ENCODE measurements at regions not wholly inside any gene's neighbourhood (a gene's known extent, or its start where the extent isn't known, plus 50 kb on each side); places are given as distances from the start of the nearest gene placed in this dataset.

- ChIA-PET POLR2A (no interaction called here), RAD21 (ENCODE audit: unreplicated experiment) (no interaction called here), CTCF (no interaction called here), SMC1A (ENCODE audit: uncharacterized antibody, unreplicated experiment) (no interaction called here)
- intact Hi-C loops (cut with micrococcal nuclease; ENCODE audit: unreplicated experiment), result no loop called here
- H4K20me1 ChIP-seq (ENCODE audit: control insufficient read depth, insufficient read depth), result no peaks in the 10 kb centered on the region
- H3K4me2 ChIP-seq (ENCODE audit: control insufficient read depth, insufficient read depth), result no peak overlapping the region
- FAIRE-seq (no peak), ATAC-seq (no peak), DNase-seq (ENCODE audit: low read depth, low spot score) (no peak)
- no peaks in the 10 kb centered on the region for H3K4me1 ChIP-seq (ENCODE audit: control insufficient read depth, insufficient read depth, low read length)
- H3K4me3 ChIP-seq, result no peak overlapping the region
- H3K79me2 ChIP-seq (ENCODE audit: control insufficient read depth, insufficient read depth, low read length), result no peaks in the 10 kb centered on the region
- no peaks in the 10 kb centered on the region; a peak in 1 of 4 replicates for H3K27me3 ChIP-seq (replicated peaks in 1 of 2; ENCODE audit: control insufficient read depth in 2 of 2, insufficient read depth in 2 of 2, low read length in 1 of 2)
- no peak overlapping the region for H2AFZ ChIP-seq (ENCODE audit: control insufficient read depth, low read depth, low read length)
- BruUV-seq (replicated peaks), result no TSS peak
- in situ Hi-C loops (cut with MboI), result no loop called here
- no peaks in the 10 kb centered on the region for H3K36me3 ChIP-seq (ENCODE audit: control insufficient read depth in 2 of 2, insufficient read depth in 2 of 2, low read length in 1 of 2)
- H3K9me3 ChIP-seq (replicated peaks; ENCODE audit: control insufficient read depth, insufficient read depth, low read length), result no peaks in the 10 kb centered on the region
- no peak overlapping the region for H3K27ac ChIP-seq (ENCODE audit: control insufficient read depth, insufficient read depth)
- no peak overlapping the region for H3K9ac ChIP-seq (ENCODE audit: control insufficient read depth, insufficient read depth, low read length)
- 0% methylated on average over 1 of the region's 1 CpG for WGBS (ENCODE audit: insufficient coverage, insufficient replicate concordance, low lambda C conversion rate, missing lambda C conversion rate)
- no peak for TF ChIP-seq SKIL (IDR thresholded peaks at IDR 0.05; ENCODE audit: low read depth, poor library complexity, severe bottlenecking)
- TF ChIP-seq BACH1 (IDR thresholded peaks at IDR 0.05; ENCODE audit: borderline replicate concordance), result no peak
- no peak for TF ChIP-seq BRCA1 (IDR thresholded peaks at IDR 0.05; ENCODE audit: low read depth, low read length)
- TF ChIP-seq KAT2A (conservative IDR thresholded peaks at IDR 0.05; ENCODE audit: control insufficient read depth, low read depth, low read length), result no peak
- no peak for TF ChIP-seq ZZZ3 (IDR thresholded peaks at IDR 0.05; ENCODE audit: control insufficient read depth, insufficient read length, low read depth)
- TF ChIP-seq, protein P1, sequence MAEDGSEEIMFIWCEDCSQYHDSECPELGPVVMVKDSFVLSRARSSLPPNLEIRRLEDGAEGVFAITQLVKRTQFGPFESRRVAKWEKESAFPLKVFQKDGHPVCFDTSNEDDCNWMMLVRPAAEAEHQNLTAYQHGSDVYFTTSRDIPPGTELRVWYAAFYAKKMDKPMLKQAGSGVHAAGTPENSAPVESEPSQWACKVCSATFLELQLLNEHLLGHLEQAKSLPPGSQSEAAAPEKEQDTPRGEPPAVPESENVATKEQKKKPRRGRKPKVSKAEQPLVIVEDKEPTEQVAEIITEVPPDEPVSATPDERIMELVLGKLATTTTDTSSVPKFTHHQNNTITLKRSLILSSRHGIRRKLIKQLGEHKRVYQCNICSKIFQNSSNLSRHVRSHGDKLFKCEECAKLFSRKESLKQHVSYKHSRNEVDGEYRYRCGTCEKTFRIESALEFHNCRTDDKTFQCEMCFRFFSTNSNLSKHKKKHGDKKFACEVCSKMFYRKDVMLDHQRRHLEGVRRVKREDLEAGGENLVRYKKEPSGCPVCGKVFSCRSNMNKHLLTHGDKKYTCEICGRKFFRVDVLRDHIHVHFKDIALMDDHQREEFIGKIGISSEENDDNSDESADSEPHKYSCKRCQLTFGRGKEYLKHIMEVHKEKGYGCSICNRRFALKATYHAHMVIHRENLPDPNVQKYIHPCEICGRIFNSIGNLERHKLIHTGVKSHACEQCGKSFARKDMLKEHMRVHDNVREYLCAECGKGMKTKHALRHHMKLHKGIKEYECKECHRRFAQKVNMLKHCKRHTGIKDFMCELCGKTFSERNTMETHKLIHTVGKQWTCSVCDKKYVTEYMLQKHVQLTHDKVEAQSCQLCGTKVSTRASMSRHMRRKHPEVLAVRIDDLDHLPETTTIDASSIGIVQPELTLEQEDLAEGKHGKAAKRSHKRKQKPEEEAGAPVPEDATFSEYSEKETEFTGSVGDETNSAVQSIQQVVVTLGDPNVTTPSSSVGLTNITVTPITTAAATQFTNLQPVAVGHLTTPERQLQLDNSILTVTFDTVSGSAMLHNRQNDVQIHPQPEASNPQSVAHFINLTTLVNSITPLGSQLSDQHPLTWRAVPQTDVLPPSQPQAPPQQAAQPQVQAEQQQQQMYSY (CRISPR knock-in tag; IDR thresholded peaks at IDR 0.05), result no peak
- no peak for TF ChIP-seq RAD21 (IDR thresholded peaks at IDR 0.05; ENCODE audit: insufficient read depth, low read depth, low read length)
- no peak for TF ChIP-seq RBBP5 (conservative IDR thresholded peaks at IDR 0.05)
- TF ChIP-seq E4F1 (IDR thresholded peaks at IDR 0.05; ENCODE audit: borderline replicate concordance, partially characterized antibody), result no peak
- TF ChIP-seq, protein P2, sequence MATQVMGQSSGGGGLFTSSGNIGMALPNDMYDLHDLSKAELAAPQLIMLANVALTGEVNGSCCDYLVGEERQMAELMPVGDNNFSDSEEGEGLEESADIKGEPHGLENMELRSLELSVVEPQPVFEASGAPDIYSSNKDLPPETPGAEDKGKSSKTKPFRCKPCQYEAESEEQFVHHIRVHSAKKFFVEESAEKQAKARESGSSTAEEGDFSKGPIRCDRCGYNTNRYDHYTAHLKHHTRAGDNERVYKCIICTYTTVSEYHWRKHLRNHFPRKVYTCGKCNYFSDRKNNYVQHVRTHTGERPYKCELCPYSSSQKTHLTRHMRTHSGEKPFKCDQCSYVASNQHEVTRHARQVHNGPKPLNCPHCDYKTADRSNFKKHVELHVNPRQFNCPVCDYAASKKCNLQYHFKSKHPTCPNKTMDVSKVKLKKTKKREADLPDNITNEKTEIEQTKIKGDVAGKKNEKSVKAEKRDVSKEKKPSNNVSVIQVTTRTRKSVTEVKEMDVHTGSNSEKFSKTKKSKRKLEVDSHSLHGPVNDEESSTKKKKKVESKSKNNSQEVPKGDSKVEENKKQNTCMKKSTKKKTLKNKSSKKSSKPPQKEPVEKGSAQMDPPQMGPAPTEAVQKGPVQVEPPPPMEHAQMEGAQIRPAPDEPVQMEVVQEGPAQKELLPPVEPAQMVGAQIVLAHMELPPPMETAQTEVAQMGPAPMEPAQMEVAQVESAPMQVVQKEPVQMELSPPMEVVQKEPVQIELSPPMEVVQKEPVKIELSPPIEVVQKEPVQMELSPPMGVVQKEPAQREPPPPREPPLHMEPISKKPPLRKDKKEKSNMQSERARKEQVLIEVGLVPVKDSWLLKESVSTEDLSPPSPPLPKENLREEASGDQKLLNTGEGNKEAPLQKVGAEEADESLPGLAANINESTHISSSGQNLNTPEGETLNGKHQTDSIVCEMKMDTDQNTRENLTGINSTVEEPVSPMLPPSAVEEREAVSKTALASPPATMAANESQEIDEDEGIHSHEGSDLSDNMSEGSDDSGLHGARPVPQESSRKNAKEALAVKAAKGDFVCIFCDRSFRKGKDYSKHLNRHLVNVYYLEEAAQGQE (IDR thresholded peaks at IDR 0.05; ENCODE audit: low read depth, low read length), result no peak
- TF ChIP-seq TCF7 (IDR thresholded peaks at IDR 0.05; ENCODE audit: borderline replicate concordance), result no peak
- TF ChIP-seq RFX5 (IDR thresholded peaks at IDR 0.05; ENCODE audit: low read depth, low read length), result no peak
- TF ChIP-seq POLR2A (IDR thresholded peaks at IDR 0.05; ENCODE audit: low read depth, low read length), result no peak
- TF ChIP-seq STAT3 (IDR thresholded peaks at IDR 0.05; ENCODE audit: low read depth, low read length), result no peak
- no peak for TF ChIP-seq MEF2A (IDR thresholded peaks at IDR 0.05; ENCODE audit: insufficient read depth, low read depth, low read length)
Measured at GRCh38 chr15:61382927-61383326, 153.8 kb upstream of the RORA start.
